GM13976 (cell line): ENCODE measurements at regions not wholly inside any gene's neighbourhood (a gene's known extent, or its start where the extent isn't known, plus 50 kb on each side); places are given as distances from the start of the nearest gene placed in this dataset.

Source experiments
- DNase-seq: peaks from one replicate; pipeline ENCODE4 v3.0.0; 2012; ENCODE audit warnings: low spot score
- CTCF ChIP-seq: IDR thresholded peaks from 2 replicates; pipeline ENCODE4 v1.5.1; 2012; ENCODE audit warnings: borderline replicate concordance, mild to moderate bottlenecking; ENCODE audit not compliant: insufficient read depth; ENCODE audit errors: extremely low read depth, missing control alignments, control extremely low read depth
- in situ Hi-C: fragments of 300-500 bp; cut with MboI; formaldehyde crosslinking; loops from one replicate; pipeline ENCODE4 v1.12.0; 2022; ENCODE audit warnings: low sequenced_read_pairs, mixed read lengths, inconsistent platforms; ENCODE audit not compliant: unreplicated experiment

DNA sequence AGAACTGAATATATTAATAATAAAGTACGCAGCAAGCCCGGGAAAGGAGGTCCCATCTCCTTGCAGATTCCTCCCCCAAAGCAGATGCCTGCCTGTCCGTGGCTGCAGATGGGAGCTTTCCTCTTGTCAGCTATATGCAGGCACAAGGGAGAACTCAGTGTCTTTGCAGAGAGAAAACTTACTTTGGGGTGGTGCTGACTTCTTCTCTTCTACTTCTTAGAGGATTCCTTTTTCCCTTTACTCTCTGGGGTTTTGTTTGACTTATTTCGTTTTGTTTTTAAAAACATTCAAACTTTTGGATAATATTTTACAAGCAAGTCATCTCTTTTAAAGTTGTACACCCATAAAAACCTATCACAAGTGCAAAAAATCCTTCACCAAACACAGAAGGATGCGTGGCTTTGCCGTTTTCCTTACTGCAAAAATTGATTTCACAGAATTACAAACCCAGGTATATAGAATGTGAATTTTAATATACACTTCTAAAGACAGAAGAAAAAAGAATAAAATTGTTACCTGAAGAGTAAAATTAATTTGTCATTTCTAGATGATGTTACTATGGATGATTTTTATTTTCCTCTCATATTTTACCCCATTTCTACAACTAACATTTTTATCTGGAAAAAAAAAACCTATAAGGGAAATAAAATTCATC is 65.3 kb upstream of the IGF1R start:
- in situ Hi-C loops, result no loop called here
- DNase-seq, result no peak
- TF ChIP-seq CTCF, result no peak

- no peak for DNase-seq
- TF ChIP-seq CTCF, result no peak
- in situ Hi-C loops, result no loop called here
Observed at GRCh38 chr15:98583771-98584430, 64.4 kb upstream of the IGF1R start.

DNA sequence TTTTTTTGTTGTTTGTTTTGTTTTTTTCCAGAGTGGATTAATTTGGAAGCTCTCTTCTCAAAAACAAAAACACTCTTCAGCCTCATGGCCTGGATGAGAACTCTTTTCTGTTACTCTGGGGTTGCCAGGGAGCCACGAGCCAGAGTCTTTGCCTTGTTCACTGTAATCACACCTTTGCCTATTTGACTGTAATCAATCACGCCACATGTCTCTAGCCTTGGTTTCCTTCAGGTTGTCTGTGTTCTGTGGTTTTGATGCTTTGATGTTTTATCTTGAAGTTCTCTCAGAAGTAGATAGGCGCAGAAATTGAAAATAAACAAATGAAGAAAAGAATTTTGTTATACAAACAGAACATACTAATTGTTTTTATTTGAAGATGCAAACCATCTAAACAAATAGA is 62.3 kb upstream of the IGF1R start:
- DNase-seq, result no peak
- in situ Hi-C loops, result no loop called here
- no peak for TF ChIP-seq CTCF

DNA sequence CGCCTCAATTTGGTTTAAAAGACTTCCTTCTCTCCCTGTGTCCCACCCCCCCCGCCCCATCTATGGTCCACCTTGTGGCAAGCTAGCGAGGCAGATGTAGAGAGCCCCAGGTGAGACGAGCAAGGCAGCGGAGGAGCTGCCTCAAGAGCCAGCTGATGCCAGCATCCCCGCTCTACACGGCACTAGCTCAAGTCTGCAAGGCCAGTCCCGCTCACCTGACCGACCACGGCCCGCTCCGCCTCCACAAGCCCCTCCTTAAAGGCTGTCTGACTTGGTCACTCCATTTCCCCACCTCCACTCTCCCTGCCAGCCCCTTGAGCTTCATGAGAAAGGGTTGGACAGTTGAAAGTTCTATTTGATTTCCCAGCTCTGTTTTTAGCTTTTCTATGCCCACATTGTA is 56.2 kb upstream of the IGF1R start:
- in situ Hi-C loops, result no loop called here
- no peak for TF ChIP-seq CTCF
- no peak for DNase-seq

DNA sequence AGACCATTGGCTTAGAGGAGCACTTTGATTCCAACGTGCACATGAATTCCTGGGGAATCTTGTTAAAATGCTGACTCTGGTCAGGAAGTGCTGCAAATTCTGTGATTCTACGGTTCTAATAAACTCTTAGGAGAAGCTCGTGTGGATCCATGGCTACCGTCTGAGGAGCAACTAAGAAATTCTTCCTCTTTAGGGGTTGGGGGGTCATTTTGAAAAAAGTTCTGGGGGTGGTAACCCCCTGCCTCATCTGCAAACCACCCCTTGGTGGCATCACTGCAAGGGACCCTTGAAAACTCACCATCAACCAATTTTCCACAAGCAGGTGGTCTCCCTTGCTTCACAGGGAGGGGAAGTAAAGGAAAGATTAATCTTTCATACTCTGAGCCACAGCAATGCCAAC is 52.2 kb upstream of the IGF1R start:
- no peak for DNase-seq
- in situ Hi-C loops, result no loop called here
- TF ChIP-seq CTCF, result no peak

- in situ Hi-C loops, result no loop called here
- no peak for TF ChIP-seq CTCF
- no peak for DNase-seq
Observed at GRCh38 chr15:98596885-98597392, 51.4 kb upstream of the IGF1R start.
